Caco-2 (cell line): ENCODE measurements at regions not wholly inside any gene's neighbourhood (a gene's known extent, or its start where the extent isn't known, plus 50 kb on each side); places are given as distances from the start of the nearest gene placed in this dataset.

Source experiments
- BruUV-seq: library from RNA; stranded (reverse); fragments of 400-500 nt; replicated peaks from 2 replicates; lab custom pipeline; 2021; lab: Mats Ljungman, UMichigan
- CTCF ChIA-PET: fragments of 300-600 bp; sonication (Branson Sonifier 250); formaldehyde crosslinking; loops from one replicate; lab custom pipeline; 2022; ENCODE audit warnings: antibody characterized with exemption; lab: Charles Lee
- POLR2A ChIA-PET: fragments of 300-600 bp; sonication (Branson Sonifier 250); formaldehyde crosslinking; loops from one replicate; lab custom pipeline; 2022; ENCODE audit warnings: antibody characterized with exemption; lab: Charles Lee
- DNase-seq, 2 experiments: peaks; one replicate each; pipeline versions ENCODE4 v3.0.0 to v3.0.0-alpha.2; 2020 to 2022
- H3K27me3 ChIP-seq: replicated peaks from 2 replicates; pipeline ENCODE4 v1.6.0; 2011; ENCODE audit warnings: low read length; ENCODE audit not compliant: control insufficient read depth, insufficient read depth
- H3K36me3 ChIP-seq: 2 replicates; pipeline ENCODE4 v1.5.1; 2011; ENCODE audit warnings: low read length; ENCODE audit not compliant: control insufficient read depth, insufficient read depth
- H3K4me1 ChIP-seq: fragments of 250-450 bp; sonication (Bioruptor Pico); 2 replicates; pipeline ENCODE4 v1.5.1; 2020; ENCODE audit warnings: mild to moderate bottlenecking
- H3K4me3 ChIP-seq: 2 replicates; pipeline ENCODE4 v1.5.1; 2011; ENCODE audit warnings: low read depth, mild to moderate bottlenecking, control low read depth, low read length
- H3K9me3 ChIP-seq: fragments of 250-450 bp; sonication (Bioruptor Pico); 2 replicates; pipeline ENCODE4 v1.5.1; 2020; ENCODE audit warnings: mild to moderate bottlenecking, moderate library complexity
- H3K27ac Mint-ChIP-seq: one replicate; pipeline ENCODE4 v1.8.0; 2022; ENCODE audit warnings: mixed read lengths; ENCODE audit not compliant: unreplicated experiment
- H3K27me3 Mint-ChIP-seq: one replicate; pipeline ENCODE4 v1.8.0; 2022; ENCODE audit warnings: mixed read lengths; ENCODE audit not compliant: insufficient read depth, unreplicated experiment
- H3K36me3 Mint-ChIP-seq: one replicate; pipeline ENCODE4 v1.8.0; 2022; ENCODE audit warnings: mild to moderate bottlenecking, mixed read lengths; ENCODE audit not compliant: insufficient read depth, unreplicated experiment
- H3K4me1 Mint-ChIP-seq: one replicate; pipeline ENCODE4 v1.8.0; 2022; ENCODE audit warnings: low read depth, mixed read lengths; ENCODE audit not compliant: unreplicated experiment
- H3K4me3 Mint-ChIP-seq: one replicate; pipeline ENCODE4 v1.8.0; 2022; ENCODE audit warnings: mild to moderate bottlenecking, moderate library complexity, mixed read lengths; ENCODE audit not compliant: unreplicated experiment
- H3K9me3 Mint-ChIP-seq: one replicate; pipeline ENCODE4 v1.8.0; 2022; ENCODE audit warnings: mixed read lengths; ENCODE audit not compliant: unreplicated experiment
- CTCF ChIP-seq, 2 experiments: fragments of 200-600 bp in 1 of 2; IDR thresholded peaks; 1 replicate in 1 of 2; 2 replicates in 1 of 2; pipeline versions ENCODE4 v1.5.1 to v1.8.0; 2011 to 2022; ENCODE audit warnings: antibody characterized with exemption in 1 of 2, control low read depth in 1 of 2, inconsistent platforms in 1 of 2, low read depth in 1 of 2, low read length in 1 of 2, mild to moderate bottlenecking in 1 of 2, moderate library complexity in 1 of 2; ENCODE audit not compliant: insufficient read depth in 1 of 2, severe bottlenecking in 1 of 2, unreplicated experiment in 1 of 2
- intact Hi-C: fragments of 100-400 bp; cut with micrococcal nuclease; formaldehyde crosslinking; loops from one replicate; pipeline ENCODE4 v1.10.0; 2022; ENCODE audit not compliant: unreplicated experiment

GRCh38 chr1:38361566-38361965 is 315.0 kb upstream of the POU3F1 start:
- intact Hi-C loops, result no loop called here
- H3K4me1 ChIP-seq, result no peaks in the 10 kb centered on the region
- no peak overlapping the region for H3K4me3 ChIP-seq
- no peaks in the 10 kb centered on the region for H3K27me3 ChIP-seq
- H3K9me3 ChIP-seq, result no peaks in the 10 kb centered on the region
- Mint-ChIP-seq H3K27ac (no peak overlapping the region), H3K4me1 (no peaks in the 10 kb centered on the region), H3K27me3 (peaks cover 14% of the 10 kb centered on the region), H3K4me3 (no peak overlapping the region), H3K9me3 (no peaks in the 10 kb centered on the region), H3K36me3 (no peaks in the 10 kb centered on the region)
- no TSS peak for BruUV-seq
- H3K36me3 ChIP-seq, result no peaks in the 10 kb centered on the region
- no peak for DNase-seq
- CTCF ChIA-PET, result no interaction called here
- POLR2A ChIA-PET, result no interaction called here
- no peak for TF ChIP-seq CTCF (IDR thresholded peaks at IDR 0.05; ENCODE audit: insufficient read depth in 1 of 2, low read depth in 1 of 2, low read length in 1 of 2, severe bottlenecking in 1 of 2, unreplicated experiment in 1 of 2)

GRCh38 chr1:38360807-38361206 is 314.2 kb upstream of the POU3F1 start:
- DNase-seq, result no peak
- no peaks in the 10 kb centered on the region for H3K4me1 Mint-ChIP-seq
- H3K4me3 Mint-ChIP-seq, result no peak overlapping the region
- Histone ChIP-seq H3K4me3 (no peak overlapping the region), H3K36me3 (no peaks in the 10 kb centered on the region), H3K4me1 (no peaks in the 10 kb centered on the region), H3K9me3 (no peaks in the 10 kb centered on the region), H3K27me3 (no peaks in the 10 kb centered on the region)
- H3K36me3 Mint-ChIP-seq, result no peaks in the 10 kb centered on the region
- no peaks in the 10 kb centered on the region for H3K9me3 Mint-ChIP-seq
- peaks cover 14% of the 10 kb centered on the region for H3K27me3 Mint-ChIP-seq
- intact Hi-C loops, result no loop called here
- BruUV-seq, result no TSS peak
- H3K27ac Mint-ChIP-seq, result no peak overlapping the region
- TF ChIP-seq CTCF (IDR thresholded peaks at IDR 0.05; ENCODE audit: insufficient read depth in 1 of 2, low read depth in 1 of 2, low read length in 1 of 2, severe bottlenecking in 1 of 2, unreplicated experiment in 1 of 2), result no peak
- POLR2A ChIA-PET, result no interaction called here
- CTCF ChIA-PET, result no interaction called here

- no peaks in the 10 kb centered on the region for H3K9me3 ChIP-seq
- Mint-ChIP-seq H3K36me3 (no peaks in the 10 kb centered on the region), H3K27me3 (peaks cover 17% of the 10 kb centered on the region), H3K4me3 (no peak overlapping the region), H3K27ac (no peak overlapping the region), H3K9me3 (peaks cover 3% of the 10 kb centered on the region), H3K4me1 (no peaks in the 10 kb centered on the region)
- POLR2A ChIA-PET, result no interaction called here
- no peaks in the 10 kb centered on the region for H3K36me3 ChIP-seq
- intact Hi-C loops, result no loop called here
- CTCF ChIA-PET, result interaction anchor here (0.6 kb wide), 1 partner anchor 269 kb away, joined by 3 read pairs; no protein-coding TSS in a partner anchor
- no peaks in the 10 kb centered on the region for H3K4me1 ChIP-seq
- TF ChIP-seq CTCF (IDR thresholded peaks at IDR 0.05; ENCODE audit: insufficient read depth in 1 of 2, low read depth in 1 of 2, low read length in 1 of 2, severe bottlenecking in 1 of 2, unreplicated experiment in 1 of 2), result no peak
- DNase-seq, result no peak
- no peak overlapping the region for H3K4me3 ChIP-seq
- BruUV-seq, result no TSS peak
- no peaks in the 10 kb centered on the region for H3K27me3 ChIP-seq
These were observed 307.4 kb upstream of the POU3F1 start for GRCh38 chr1:38353956-38354355.
